OCI-LY7 (cell line): ENCODE measurements at regions not wholly inside any gene's neighbourhood (a gene's known extent, or its start where the extent isn't known, plus 50 kb on each side); places are given as distances from the start of the nearest gene placed in this dataset.

ENCODE experiments used
- CTCF ChIP-seq: fragments of 200-600 bp; sonication (generic); conservative IDR thresholded peaks from 2 replicates; pipeline ENCODE4 v1.5.1; 2014; ENCODE audit warnings: mild to moderate bottlenecking, antibody characterized with exemption, low read length, moderate library complexity, mixed read lengths
- EZH2phosphoT487 ChIP-seq: fragments of 200-600 bp; sonication (generic); IDR thresholded peaks from 2 replicates; pipeline ENCODE4 v1.6.1; 2018; ENCODE audit warnings: low read depth, borderline replicate concordance, mild to moderate bottlenecking, mixed run types, antibody characterized with exemption, low read length, moderate library complexity, mixed read lengths

GRCh38 chr5:52453176-52453575 is 334.5 kb upstream of the ITGA1 start:
- TF ChIP-seq CTCF = no peak
- no peak for TF ChIP-seq EZH2phosphoT487
